ENCODE measurements at regions not wholly inside any gene's neighbourhood (a gene's known extent, or its start where the extent isn't known, plus 50 kb on each side); places are given as distances from the start of the nearest gene placed in this dataset.

- peak overlapping the region; percentile 4 for H3K9ac ChIP-seq (ENCODE audit: low read length)
- no peak overlapping the region for H3K27ac ChIP-seq (ENCODE audit: low read length, poor library complexity, severe bottlenecking)
- H3K4me3 ChIP-seq (ENCODE audit: insufficient read depth in 1 of 2, low read depth in 1 of 2, low read length in 2 of 2): no peak overlapping the region
- no peak overlapping the region for H4K91ac ChIP-seq (ENCODE audit: low read length)
- H3K14ac ChIP-seq (ENCODE audit: low read length in 2 of 2): no peak overlapping the region
- no peak for DNase-seq
- no peak overlapping the region for H2AFZ ChIP-seq (ENCODE audit: low read depth, low read length)
- no peak overlapping the region for H2AK5ac ChIP-seq (ENCODE audit: low read length, severe bottlenecking)
- peaks cover 0 to 5% of the 10 kb centered on the region in 2 experiments for H3K27me3 ChIP-seq (ENCODE audit: control insufficient read depth in 1 of 2, insufficient read depth in 1 of 2, low read length in 2 of 2)
- H3K36me3 ChIP-seq (ENCODE audit: control insufficient read depth in 1 of 2, insufficient read depth in 2 of 2, low read depth in 1 of 2, low read length in 2 of 2): no peaks in the 10 kb centered on the region
- no peak overlapping the region for H3K23ac ChIP-seq (ENCODE audit: low read length in 2 of 2)
- H3K79me1 ChIP-seq (replicated peaks; ENCODE audit: low read length, poor library complexity, severe bottlenecking): no peaks in the 10 kb centered on the region
- H2BK5ac ChIP-seq (ENCODE audit: low read depth, low read length, poor library complexity, severe bottlenecking): no peak overlapping the region
- H2BK120ac ChIP-seq (ENCODE audit: low read depth, low read length): no peak overlapping the region
- H3K9me3 ChIP-seq (ENCODE audit: control insufficient read depth, low read length): peaks cover 13% of the 10 kb centered on the region
- H3K4ac ChIP-seq (ENCODE audit: low read depth in 1 of 2, low read length in 2 of 2): no peak overlapping the region
- no peak overlapping the region for H4K8ac ChIP-seq (ENCODE audit: low read length)
- H2BK15ac ChIP-seq (ENCODE audit: low read depth, poor library complexity, severe bottlenecking): no peak overlapping the region
- no peak overlapping the region for H3K18ac ChIP-seq (ENCODE audit: low read depth in 1 of 2, low read length in 2 of 2)
- WGBS: 80% methylated on average over 1 of the region's 1 CpG
- H3K4me1 ChIP-seq (ENCODE audit: control insufficient read depth, insufficient read depth, low read depth, low read length): no peaks in the 10 kb centered on the region
- no peak overlapping the region for H2BK12ac ChIP-seq (ENCODE audit: low read length in 2 of 2)
- no peak overlapping the region for H3K4me2 ChIP-seq (ENCODE audit: low read length, poor library complexity, severe bottlenecking)
Observed at GRCh38 chr6:105804000-105804399, 282.1 kb upstream of the PRDM1 start.

GRCh38 chr6:105803442-105803841, 282.7 kb upstream of the PRDM1 start:
- no peak for DNase-seq
- H4K91ac ChIP-seq (ENCODE audit: low read length): no peak overlapping the region
- no peak overlapping the region for H2BK5ac ChIP-seq (ENCODE audit: low read depth, low read length, poor library complexity, severe bottlenecking)
- H2BK12ac ChIP-seq (ENCODE audit: low read length in 2 of 2): no peak overlapping the region
- no peak overlapping the region for H2AK5ac ChIP-seq (ENCODE audit: low read length, severe bottlenecking)
- H2AFZ ChIP-seq (ENCODE audit: low read depth, low read length): no peak overlapping the region
- H3K27ac ChIP-seq (ENCODE audit: low read length, poor library complexity, severe bottlenecking): no peak overlapping the region
- no peak overlapping the region for H4K8ac ChIP-seq (ENCODE audit: low read length)
- H3K27me3 ChIP-seq (ENCODE audit: control insufficient read depth in 1 of 2, insufficient read depth in 1 of 2, low read length in 2 of 2): peaks cover 0 to 5% of the 10 kb centered on the region in 2 experiments
- H3K23ac ChIP-seq (ENCODE audit: low read length in 2 of 2): no peak overlapping the region
- H3K9me3 ChIP-seq (ENCODE audit: control insufficient read depth, low read length): peaks cover 13% of the 10 kb centered on the region
- no peaks in the 10 kb centered on the region for H3K4me1 ChIP-seq (ENCODE audit: control insufficient read depth, insufficient read depth, low read depth, low read length)
- no peak overlapping the region for H2BK120ac ChIP-seq (ENCODE audit: low read depth, low read length)
- H2BK15ac ChIP-seq (ENCODE audit: low read depth, poor library complexity, severe bottlenecking): no peak overlapping the region
- H3K4me2 ChIP-seq (ENCODE audit: low read length, poor library complexity, severe bottlenecking): no peak overlapping the region
- H3K14ac ChIP-seq (ENCODE audit: low read length in 2 of 2): no peak overlapping the region
- H3K9ac ChIP-seq (ENCODE audit: low read length): peak overlapping the region; percentile 4
- H3K18ac ChIP-seq (ENCODE audit: low read depth in 1 of 2, low read length in 2 of 2): no peak overlapping the region
- H3K4ac ChIP-seq (ENCODE audit: low read depth in 1 of 2, low read length in 2 of 2): no peak overlapping the region
- H3K4me3 ChIP-seq (ENCODE audit: insufficient read depth in 1 of 2, low read depth in 1 of 2, low read length in 2 of 2): no peak overlapping the region
- no peaks in the 10 kb centered on the region for H3K36me3 ChIP-seq (ENCODE audit: control insufficient read depth in 1 of 2, insufficient read depth in 2 of 2, low read depth in 1 of 2, low read length in 2 of 2)
- no peaks in the 10 kb centered on the region for H3K79me1 ChIP-seq (replicated peaks; ENCODE audit: low read length, poor library complexity, severe bottlenecking)
- WGBS: 100% methylated on average over 2 of the region's 2 CpGs

- H3K27me3 ChIP-seq (ENCODE audit: control insufficient read depth in 1 of 2, insufficient read depth in 1 of 2, low read length in 2 of 2): peaks cover 0 to 5% of the 10 kb centered on the region in 2 experiments
- no peak overlapping the region for H3K4ac ChIP-seq (ENCODE audit: low read depth in 1 of 2, low read length in 2 of 2)
- H4K8ac ChIP-seq (ENCODE audit: low read length): no peak overlapping the region
- H3K27ac ChIP-seq (ENCODE audit: low read length, poor library complexity, severe bottlenecking): no peak overlapping the region
- no peak for DNase-seq
- H4K91ac ChIP-seq (ENCODE audit: low read length): no peak overlapping the region
- H3K18ac ChIP-seq (ENCODE audit: low read depth in 1 of 2, low read length in 2 of 2): peak overlapping the region; percentile 33 to 65
- H3K79me1 ChIP-seq (replicated peaks; ENCODE audit: low read length, poor library complexity, severe bottlenecking): no peaks in the 10 kb centered on the region
- H3K9me3 ChIP-seq (ENCODE audit: control insufficient read depth, low read length): peaks cover 13% of the 10 kb centered on the region
- peak overlapping the region; percentile 9 to 95 for H2BK12ac ChIP-seq (ENCODE audit: low read length in 2 of 2)
- H3K9ac ChIP-seq (ENCODE audit: low read length): no peak overlapping the region
- H3K4me1 ChIP-seq (ENCODE audit: control insufficient read depth, insufficient read depth, low read depth, low read length): no peaks in the 10 kb centered on the region
- no peak overlapping the region for H2AK5ac ChIP-seq (ENCODE audit: low read length, severe bottlenecking)
- H3K36me3 ChIP-seq (ENCODE audit: control insufficient read depth in 1 of 2, insufficient read depth in 2 of 2, low read depth in 1 of 2, low read length in 2 of 2): no peaks in the 10 kb centered on the region
- no peak overlapping the region for H2BK15ac ChIP-seq (ENCODE audit: low read depth, poor library complexity, severe bottlenecking)
- WGBS: 94% methylated on average over 3 of the region's 3 CpGs
- H3K14ac ChIP-seq (ENCODE audit: low read length in 2 of 2): no peak overlapping the region
- H2AFZ ChIP-seq (ENCODE audit: low read depth, low read length): no peak overlapping the region
- H2BK120ac ChIP-seq (ENCODE audit: low read depth, low read length): no peak overlapping the region
- no peak overlapping the region for H3K23ac ChIP-seq (ENCODE audit: low read length in 2 of 2)
- no peak overlapping the region for H2BK5ac ChIP-seq (ENCODE audit: low read depth, low read length, poor library complexity, severe bottlenecking)
- no peak overlapping the region for H3K4me3 ChIP-seq (ENCODE audit: insufficient read depth in 1 of 2, low read depth in 1 of 2, low read length in 2 of 2)
- no peak overlapping the region for H3K4me2 ChIP-seq (ENCODE audit: low read length, poor library complexity, severe bottlenecking)
Observed at GRCh38 chr6:105802703-105803102, 283.4 kb upstream of the PRDM1 start.

DNA sequence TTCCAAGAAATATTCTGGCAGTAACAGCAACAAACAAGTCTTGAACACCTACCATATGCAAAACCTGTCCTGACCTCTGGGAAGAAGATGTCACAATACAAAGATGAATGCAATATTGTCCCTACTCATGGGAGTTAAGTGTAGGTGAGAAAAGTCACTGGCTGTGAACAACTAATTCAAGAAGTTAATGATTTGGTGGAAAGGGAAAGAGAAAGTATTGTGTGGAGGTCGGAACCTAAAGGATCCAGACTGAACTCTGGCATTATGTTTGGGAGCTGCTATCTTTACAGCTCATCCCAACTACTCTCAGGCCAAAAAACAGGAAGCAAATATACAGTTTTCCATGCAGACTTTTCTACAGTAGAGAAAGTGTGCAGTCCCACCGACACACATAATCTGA, 285.3 kb upstream of the PRDM1 start:
- Histone ChIP-seq H2BK12ac (ENCODE audit: low read length in 2 of 2) (no peak overlapping the region), H3K4me2 (ENCODE audit: low read length, poor library complexity, severe bottlenecking) (no peak overlapping the region), H2BK5ac (ENCODE audit: low read depth, low read length, poor library complexity, severe bottlenecking) (no peak overlapping the region), H3K18ac (ENCODE audit: low read depth in 1 of 2, low read length in 2 of 2) (no peak overlapping the region), H3K9ac (ENCODE audit: low read length) (no peak overlapping the region), H3K9me3 (ENCODE audit: control insufficient read depth, low read length) (peaks cover 13% of the 10 kb centered on the region), H3K4me3 (ENCODE audit: insufficient read depth in 1 of 2, low read depth in 1 of 2, low read length in 2 of 2) (no peak overlapping the region), H2AFZ (ENCODE audit: low read depth, low read length) (no peak overlapping the region), H4K8ac (ENCODE audit: low read length) (no peak overlapping the region), H4K91ac (ENCODE audit: low read length) (no peak overlapping the region), H3K23ac (ENCODE audit: low read length in 2 of 2) (no peak overlapping the region), H3K27ac (ENCODE audit: low read length, poor library complexity, severe bottlenecking) (no peak overlapping the region), H3K27me3 (ENCODE audit: control insufficient read depth in 1 of 2, insufficient read depth in 1 of 2, low read length in 2 of 2) (peaks cover 0 to 5% of the 10 kb centered on the region in 2 experiments), H3K4me1 (ENCODE audit: control insufficient read depth, insufficient read depth, low read depth, low read length) (no peaks in the 10 kb centered on the region), H3K79me1 (replicated peaks; ENCODE audit: low read length, poor library complexity, severe bottlenecking) (no peaks in the 10 kb centered on the region), H3K4ac (ENCODE audit: low read depth in 1 of 2, low read length in 2 of 2) (no peak overlapping the region), H2BK120ac (ENCODE audit: low read depth, low read length) (no peak overlapping the region), H3K14ac (ENCODE audit: low read length in 2 of 2) (no peak overlapping the region), H3K36me3 (ENCODE audit: control insufficient read depth in 1 of 2, insufficient read depth in 2 of 2, low read depth in 1 of 2, low read length in 2 of 2) (no peaks in the 10 kb centered on the region), H2BK15ac (ENCODE audit: low read depth, poor library complexity, severe bottlenecking) (no peak overlapping the region), H2AK5ac (ENCODE audit: low read length, severe bottlenecking) (no peak overlapping the region)
- no peak for DNase-seq
- no CpG with 5 or more reads among the region's 2 CpGs for WGBS

Data from mesenchymal stem cell (in vitro differentiated cells and primary cell).